Vagina (tissue), 2 donors: ENCODE measurements at regions not wholly inside any gene's neighbourhood (a gene's known extent, or its start where the extent isn't known, plus 50 kb on each side); places are given as distances from the start of the nearest gene placed in this dataset.

Experiments
- CTCF ChIP-seq, 3 experiments: fragments of 450-650 bp in 2 of 3; fragments of 200-600 bp in 1 of 3; sonication (generic) in 1 of 3; IDR thresholded peaks; one replicate each; pipeline ENCODE4 v1.5.1; 2017 to 2019; ENCODE audit warnings: antibody characterized with exemption in 3 of 3, mild to moderate bottlenecking in 2 of 3, moderate library complexity in 2 of 3
- POLR2A ChIP-seq, 2 donors: fragments of 450-650 bp; IDR thresholded peaks; one replicate each; pipeline ENCODE4 v1.6.1; 2017; ENCODE audit warnings: antibody characterized with exemption in 2 of 2, mild to moderate bottlenecking in 2 of 2, moderate library complexity in 2 of 2
- POLR2AphosphoS5 ChIP-seq, 2 donors: sonication (generic); formaldehyde crosslinking; IDR thresholded peaks; one replicate each; pipeline ENCODE4 v1.9.0; 2017; ENCODE audit warnings: antibody characterized with exemption in 2 of 2, mild to moderate bottlenecking in 2 of 2, low read depth in 1 of 2; ENCODE audit not compliant: insufficient read depth in 1 of 2

- TF ChIP-seq CTCF (IDR thresholded peaks at IDR 0.05) (no peak), POLR2A (IDR thresholded peaks at IDR 0.05) (no peak), POLR2AphosphoS5 (IDR thresholded peaks at IDR 0.05; ENCODE audit: insufficient read depth in 1 of 2, low read depth in 1 of 2) (no peak)
These were observed 52.9 kb downstream of the KCNC4 start for GRCh38 chr1:110262846-110263631.
